ENCODE measurements at regions not wholly inside any gene's neighbourhood (a gene's known extent, or its start where the extent isn't known, plus 50 kb on each side); places are given as distances from the start of the nearest gene placed in this dataset.

DNA sequence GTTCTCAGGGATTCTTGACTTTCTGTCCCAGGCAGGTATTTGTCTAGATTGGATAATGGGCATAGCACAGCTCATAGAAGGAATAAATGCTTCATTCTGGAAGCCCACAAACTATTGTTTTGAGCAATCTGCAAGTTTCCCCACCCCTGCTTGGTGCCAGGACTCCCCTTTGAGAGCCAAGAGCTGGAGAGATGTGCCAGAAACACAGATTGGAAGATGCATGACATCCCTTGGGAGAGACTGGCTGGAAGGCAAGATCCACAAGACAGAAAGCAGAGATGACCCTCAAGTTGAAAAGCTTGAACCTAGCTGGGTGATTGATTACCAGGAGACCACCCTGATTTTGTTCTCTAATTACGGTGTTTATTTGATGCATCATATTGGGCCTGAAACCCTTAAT, 89.2 kb upstream of the E2F8 start:
- DNase-seq (ENCODE audit: low read depth) = no peak

DNA sequence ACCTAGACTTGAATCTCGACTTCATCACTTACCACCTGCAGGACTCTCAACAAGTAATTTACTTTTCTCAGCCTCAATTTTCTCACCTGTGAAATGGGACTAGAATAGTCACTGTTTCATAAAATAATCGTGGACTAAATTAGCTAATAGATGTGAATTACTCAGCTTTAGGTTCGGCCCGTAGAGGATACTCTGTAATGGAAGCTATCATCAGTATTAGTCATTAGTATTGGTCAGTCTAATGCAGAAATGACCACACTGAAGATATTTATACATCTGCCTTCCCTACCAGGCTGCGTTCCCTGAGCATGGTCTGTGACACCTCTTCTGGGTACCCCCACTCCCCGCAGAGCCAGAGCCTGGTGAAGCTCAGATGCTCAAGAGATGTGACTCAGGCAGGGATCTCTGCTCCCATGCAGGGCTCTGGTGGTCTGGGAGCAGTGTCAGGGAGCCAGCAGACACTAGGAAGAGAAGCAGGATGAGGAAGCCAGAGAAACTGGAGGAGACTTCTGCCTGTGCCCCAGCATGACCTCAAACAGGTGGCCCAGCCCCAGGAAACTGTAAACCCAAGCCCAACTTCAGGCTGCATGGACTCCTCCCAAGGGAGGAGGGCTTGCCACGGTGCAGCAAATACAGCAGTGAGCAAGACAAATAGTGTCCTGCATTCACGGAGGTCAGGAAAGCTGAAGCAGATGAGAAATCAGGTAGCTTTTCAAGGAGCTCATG, 88.0 kb upstream of the E2F8 start:
- no peak for DNase-seq (ENCODE audit: low read depth)

DNA sequence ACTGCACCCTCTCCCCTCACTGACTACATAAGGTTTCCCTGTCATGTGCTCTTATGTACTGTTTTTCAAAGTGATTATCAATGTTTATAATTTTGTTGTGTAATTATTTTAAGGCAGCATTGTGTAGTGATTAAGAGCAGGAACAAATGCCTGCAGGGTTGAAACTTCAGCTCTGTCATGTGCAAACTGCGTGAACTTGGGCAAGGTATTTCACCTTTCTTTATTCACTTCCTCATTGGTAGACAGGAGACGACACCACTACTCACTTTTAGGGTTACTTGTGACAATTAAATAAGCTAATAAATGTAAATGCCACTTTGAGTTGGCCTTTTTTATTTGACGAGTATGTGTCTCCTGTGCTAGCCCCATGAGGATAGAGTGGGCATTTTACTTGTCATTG, 86.5 kb upstream of the E2F8 start:
- DNase-seq (ENCODE audit: low read depth) = no peak

DNA sequence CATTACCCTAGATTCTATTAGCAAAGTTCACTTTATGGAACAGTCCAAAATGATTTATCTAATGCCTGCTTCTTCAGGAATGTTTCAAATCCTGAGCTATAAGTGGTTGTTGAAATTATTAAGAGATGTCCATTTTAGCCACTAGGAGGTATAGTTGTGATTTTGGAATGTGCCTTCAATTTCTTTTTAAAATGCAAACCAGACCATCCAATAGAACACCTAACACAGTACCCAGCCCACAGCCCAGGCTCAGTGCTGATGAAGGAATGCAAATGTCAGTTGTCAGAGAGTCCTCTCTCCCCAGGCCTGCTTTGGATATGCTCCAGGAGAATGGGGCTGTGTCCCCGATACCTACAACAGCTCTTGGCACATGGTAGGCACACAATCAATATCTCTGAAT, 85.8 kb upstream of the E2F8 start:
- no peak for DNase-seq (ENCODE audit: low read depth)

DNA sequence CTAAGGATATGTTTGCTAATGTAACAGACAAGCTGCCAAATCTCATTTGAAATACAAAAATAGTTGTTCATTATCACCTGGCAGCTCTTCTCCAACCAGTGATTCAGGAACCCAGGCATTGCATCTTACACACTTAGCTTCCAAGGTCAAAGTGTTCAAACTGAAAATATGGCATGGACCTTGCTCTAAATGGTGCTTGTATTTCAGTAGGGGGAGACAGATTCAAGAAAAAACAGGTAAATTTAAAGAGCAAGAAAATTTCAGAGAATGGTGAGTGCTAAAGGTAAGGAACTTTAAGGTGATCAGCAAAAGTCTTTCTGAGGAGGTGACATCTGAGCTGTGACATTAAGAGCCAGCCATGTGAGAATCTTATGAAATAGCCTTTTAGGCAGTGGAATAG, 82.8 kb upstream of the E2F8 start:
- no peak for DNase-seq (ENCODE audit: low read depth)

DNA sequence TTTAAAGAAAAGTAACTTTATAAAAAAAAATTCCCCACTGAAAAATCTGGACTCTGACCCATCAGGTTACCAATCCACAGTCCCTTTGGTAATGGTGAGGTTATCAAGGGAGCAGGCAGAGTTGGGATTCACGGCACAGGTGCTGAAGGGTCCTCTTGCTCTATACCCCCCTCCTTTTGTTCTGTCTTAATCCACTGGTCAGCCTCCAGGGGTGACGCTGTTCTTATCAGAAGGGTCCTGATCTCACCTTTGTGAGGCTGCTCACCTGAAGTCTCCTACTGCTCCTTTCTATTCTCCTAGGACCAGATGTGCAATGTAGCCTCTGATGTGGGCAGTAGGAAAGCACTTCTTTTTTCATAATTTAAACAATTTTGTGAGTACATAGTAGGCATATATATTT, 80.6 kb upstream of the E2F8 start:
- DNase-seq (ENCODE audit: low read depth) = no peak

DNA sequence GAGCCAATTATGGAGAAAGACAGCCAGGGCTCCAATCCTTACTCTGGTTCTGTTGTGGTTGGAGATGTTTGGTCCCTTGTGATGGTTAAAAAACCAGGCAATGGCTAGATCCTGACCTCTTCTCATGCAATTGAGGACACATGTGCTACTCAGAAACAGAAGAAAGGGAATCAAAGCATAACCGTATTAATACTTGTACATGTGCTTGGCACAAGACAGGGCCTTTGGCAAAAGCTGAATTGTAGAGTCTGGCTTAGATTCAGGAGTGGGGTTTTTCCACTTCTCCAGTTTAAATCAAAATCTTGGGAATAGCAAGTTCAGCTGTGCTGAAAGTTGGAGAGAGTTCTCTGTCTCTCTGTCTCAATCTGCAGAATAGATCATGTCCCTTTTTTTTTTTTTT, 80.1 kb upstream of the E2F8 start:
- no peak for DNase-seq (ENCODE audit: low read depth)

DNA sequence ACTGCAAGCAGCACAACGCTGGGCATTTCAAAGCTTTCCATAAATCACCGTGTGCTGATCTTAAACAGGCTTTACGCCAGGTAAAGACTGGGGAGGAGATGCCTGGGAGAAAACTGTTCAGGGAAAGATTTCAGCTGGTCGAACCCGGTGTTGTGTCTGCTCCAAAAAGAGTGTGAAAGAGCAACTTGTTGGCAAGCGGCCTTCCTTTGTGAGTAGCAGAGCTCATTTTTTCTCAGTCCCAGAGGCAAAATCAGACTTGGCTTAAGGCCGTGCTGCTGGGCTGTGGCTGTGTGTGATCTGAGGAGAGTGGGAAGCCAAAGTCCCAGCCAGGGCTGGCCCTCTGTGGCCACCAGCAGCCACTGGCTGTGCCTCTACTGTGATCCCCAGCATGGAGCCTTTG, 75.7 kb upstream of the E2F8 start:
- DNase-seq (ENCODE audit: low read depth) = no peak

DNA sequence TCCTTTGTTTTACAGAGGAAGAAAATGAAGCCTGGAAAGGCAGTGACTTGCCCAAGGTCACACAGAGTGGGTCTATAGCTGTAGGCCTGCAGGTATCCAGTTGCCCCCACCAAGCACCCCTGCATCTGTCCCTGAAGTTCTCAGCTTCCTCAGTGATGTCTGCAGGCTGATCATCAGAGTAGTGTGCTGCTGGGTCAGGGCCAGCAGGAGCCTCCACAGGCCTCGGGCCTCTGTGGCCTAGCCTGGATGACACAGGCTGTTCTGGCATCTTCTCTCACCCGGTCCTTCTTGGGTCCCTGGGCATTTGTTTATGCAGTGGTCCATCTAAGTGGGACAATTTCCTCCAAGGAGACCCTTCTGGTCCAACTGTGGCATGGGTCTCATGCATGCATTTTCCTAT, 74.8 kb upstream of the E2F8 start:
- DNase-seq (ENCODE audit: low read depth) = no peak

DNA sequence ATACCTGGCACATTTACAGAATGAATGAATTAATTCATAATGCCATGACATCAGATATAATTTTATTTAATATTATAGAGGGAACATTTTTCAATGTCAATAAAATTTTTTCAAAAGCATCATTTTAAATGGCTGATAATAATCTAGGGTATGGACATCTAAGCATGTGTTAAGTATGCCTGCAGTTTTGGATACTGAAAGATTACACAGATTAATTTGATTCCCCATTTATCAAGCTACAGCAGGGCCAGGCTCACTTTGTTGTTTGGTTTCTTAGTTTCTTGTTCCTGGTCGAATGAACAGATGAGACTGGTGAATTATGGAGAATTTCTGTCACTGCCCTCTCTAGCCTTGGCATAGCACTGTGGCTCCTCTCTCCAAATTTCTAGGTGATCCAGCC, 72.4 kb upstream of the E2F8 start:
- DNase-seq (ENCODE audit: low read depth) = no peak

DNA sequence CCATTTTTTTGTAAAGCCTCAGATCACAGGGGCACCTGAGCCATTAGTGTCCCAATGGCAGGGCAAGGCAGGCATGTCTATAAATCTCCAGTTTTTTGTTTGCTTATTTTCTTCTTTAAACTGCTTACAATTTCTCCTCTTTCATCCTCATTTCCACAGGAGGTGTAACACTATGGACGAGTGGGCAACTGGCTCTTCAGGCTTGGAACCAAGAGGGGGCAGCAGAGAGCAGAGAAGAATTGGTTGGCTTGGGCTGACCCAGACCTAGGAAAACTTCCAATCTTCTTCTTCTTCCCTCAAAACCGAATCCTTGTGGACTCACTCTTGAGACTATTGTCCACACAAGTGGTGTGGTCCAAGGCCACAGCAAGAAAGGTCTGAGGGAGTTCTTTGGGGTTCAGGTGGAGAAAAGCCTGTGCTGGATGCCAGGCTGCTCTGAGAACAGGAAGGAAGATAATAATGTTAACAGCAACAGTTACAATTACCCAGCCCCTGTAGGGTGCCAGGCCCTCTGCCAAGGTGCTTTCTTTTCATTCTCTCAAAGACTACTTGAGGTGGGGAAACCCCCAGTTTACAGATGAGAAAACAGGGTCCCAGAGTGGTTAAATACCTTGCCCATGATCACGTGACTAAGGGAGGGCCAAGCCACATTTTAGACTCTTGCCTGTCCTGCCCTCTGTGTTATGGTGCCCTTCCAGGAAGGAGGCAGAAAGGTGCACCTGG, 70.7 kb upstream of the E2F8 start:
- peak; percentile 9 for DNase-seq (ENCODE audit: low read depth)

DNA sequence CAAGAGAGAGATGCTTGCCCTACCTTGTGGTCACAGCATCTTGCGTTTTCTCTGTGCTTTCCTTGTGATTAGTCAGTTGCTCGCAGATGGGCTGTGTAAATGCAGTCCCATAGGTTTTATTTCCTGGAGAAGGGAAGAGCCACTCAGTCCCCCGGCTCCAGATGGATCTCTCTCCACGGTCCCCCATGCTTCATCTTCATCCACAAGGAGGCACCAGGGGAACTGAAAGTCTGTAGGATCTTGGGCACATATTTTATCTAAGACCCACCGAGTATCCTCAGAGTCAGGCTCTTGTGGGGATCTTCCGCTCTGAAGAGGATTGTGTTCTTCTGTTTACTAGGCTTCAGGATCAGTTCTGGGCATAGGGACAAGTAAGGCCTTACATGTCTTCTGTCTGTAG, 66.8 kb upstream of the E2F8 start:
- DNase-seq (ENCODE audit: low read depth) = no peak

DNA sequence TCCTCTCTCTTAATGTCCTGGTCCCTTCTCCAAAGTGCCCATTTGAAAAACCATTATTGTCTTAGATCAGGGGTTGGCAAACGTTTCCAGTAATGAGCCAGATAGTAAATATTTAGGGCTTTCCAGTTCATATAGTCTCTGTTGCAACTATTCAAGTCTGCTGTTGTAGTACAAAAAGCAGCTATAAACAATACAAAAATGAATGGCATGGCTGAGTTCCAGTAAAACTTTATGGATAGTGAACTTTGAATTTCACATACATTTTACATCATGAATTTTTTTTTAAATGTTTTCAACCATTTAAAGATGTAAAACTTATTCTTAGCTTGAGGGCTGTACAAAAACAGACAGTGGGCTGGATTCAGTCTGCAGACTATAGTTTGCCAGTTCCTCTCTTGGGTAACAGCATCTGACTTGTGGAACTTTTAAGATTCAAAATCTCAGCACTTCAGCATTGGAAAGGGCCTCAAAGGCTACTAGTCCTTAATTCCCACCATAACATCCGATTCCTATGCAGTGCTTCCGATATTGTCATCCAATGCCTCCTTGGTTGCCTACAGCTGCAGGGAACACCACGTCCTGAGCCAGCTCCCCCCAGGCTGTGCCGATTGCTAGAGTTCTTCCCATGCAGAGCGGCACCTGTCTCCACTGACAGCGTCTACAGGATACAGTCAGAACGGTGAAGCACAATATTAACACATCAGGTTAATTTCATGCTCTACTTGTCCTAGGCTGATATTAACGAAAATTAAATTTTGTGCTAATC, 65.6 kb upstream of the E2F8 start:
- DNase-seq (ENCODE audit: low read depth) = no peak

DNA sequence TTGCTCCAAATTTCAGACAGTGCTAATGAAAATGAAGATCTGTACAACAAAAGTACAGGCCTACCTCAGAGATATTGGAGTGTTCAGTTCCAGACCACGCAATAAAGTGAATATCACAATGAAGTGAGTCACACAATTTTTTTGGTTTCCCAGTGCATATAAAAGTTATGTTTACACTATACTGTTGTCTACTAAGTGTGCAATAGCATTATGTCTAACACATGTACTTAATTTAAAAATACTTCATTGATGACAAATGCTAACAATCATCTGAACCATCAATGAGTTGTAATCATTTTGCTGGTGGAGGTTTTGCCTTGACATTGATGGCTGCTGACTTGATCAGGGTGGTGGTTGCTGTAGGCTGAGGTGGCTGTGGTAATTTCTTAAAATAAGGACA, 60.6 kb upstream of the E2F8 start:
- DNase-seq (ENCODE audit: low read depth) = no peak

DNA sequence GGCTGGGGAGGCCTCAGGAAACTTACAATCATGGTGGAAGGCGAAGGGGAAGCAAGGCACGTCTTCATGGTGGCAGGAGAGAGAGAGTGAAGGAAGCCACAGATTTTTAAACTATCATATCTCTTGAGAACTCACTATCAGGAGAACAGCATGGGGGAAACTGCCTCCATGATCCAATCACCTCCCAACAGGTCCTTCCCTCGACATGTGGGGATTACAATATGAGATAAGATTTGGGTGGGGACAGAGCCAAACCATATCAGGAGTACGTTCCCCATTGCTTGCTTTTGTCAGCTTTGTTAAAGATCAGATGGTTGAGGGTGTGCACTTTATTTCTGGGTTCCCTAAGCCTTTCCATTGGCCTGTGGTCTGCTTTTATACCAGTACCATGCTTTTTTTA, 53.7 kb upstream of the E2F8 start:
- DNase-seq (ENCODE audit: low read depth) = no peak

DNA sequence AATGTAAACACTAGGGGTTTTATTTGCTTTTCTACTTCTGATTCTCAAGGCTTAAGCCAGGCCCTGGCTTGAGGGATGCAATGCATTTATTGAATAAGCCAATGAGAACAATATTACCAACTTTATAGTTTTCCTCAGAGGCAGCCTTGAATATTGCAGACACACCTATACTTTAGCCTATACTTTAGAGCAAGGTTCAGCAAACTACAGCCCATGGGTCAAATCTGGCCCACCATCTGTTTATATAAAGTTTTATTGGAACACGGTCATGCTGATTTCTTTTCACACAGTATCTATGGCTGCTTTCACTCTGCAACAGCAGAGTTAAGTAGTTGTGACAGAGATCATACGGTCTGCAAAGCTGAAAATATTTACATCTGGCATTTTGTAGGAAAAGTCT, 50.3 kb upstream of the E2F8 start:
- DNase-seq (ENCODE audit: low read depth) = no peak

Data from non-pigmented ciliary epithelial cell (primary cell).